Right lobe of liver (tissue), 6 donors: ENCODE measurements at regions not wholly inside any gene's neighbourhood (a gene's known extent, or its start where the extent isn't known, plus 50 kb on each side); places are given as distances from the start of the nearest gene placed in this dataset.
A peak's percentile ranks its signal among the peaks of the same experiment; 100 is the strongest.

Experiments
- ATAC-seq, 4 donors: fragments of 200-7000 bp; cut with Tn5 transposase; one replicate each; pipeline ENCODE4 v1.9.1; 2020; ENCODE audit warnings: mild to moderate bottlenecking in 4 of 4, moderate library complexity in 4 of 4
- DNase-seq, 3 donors: peaks; one replicate each; pipeline ENCODE4 v3.0.0-alpha.2; 2020
- H3K27ac ChIP-seq, 3 donors: fragments of 200-600 bp; one replicate each; pipeline ENCODE4 v1.8.0; 2022
- H3K27me3 ChIP-seq, 2 donors: fragments of 200-600 bp; one replicate each; pipeline ENCODE4 v1.8.0; 2022
- H3K36me3 ChIP-seq, 4 donors: fragments of 200-600 bp; sonication (generic) in 1 of 4; one replicate each; pipeline versions ENCODE4 v1.5.1 to v1.8.0; 2017 to 2022; ENCODE audit warnings: control low read depth in 1 of 4
- H3K4me1 ChIP-seq, 4 donors: fragments of 200-600 bp; sonication (generic) in 1 of 4; one replicate each; pipeline versions ENCODE4 v1.5.1 to v1.8.0; 2017 to 2022; ENCODE audit warnings: control low read depth in 1 of 4
- H3K4me3 ChIP-seq, 3 donors: fragments of 200-600 bp; one replicate each; pipeline ENCODE4 v1.8.0; 2022
- H3K9me3 ChIP-seq, 4 donors: fragments of 200-600 bp; sonication (generic) in 1 of 4; one replicate each; pipeline versions ENCODE4 v1.5.1 to v1.8.0; 2017 to 2022; ENCODE audit warnings: control low read depth in 1 of 4
- POLR2A ChIP-seq: fragments of 450-650 bp; IDR thresholded peaks from one replicate; pipeline ENCODE4 v1.6.1; 2017; ENCODE audit warnings: antibody characterized with exemption, mild to moderate bottlenecking
- WGBS: methylation state at CpG from one replicate; pipeline ENCODE4 v1.1.6; 2018; ENCODE audit warnings: low coverage, low lambda C conversion rate; ENCODE audit not compliant: insufficient coverage; ENCODE audit errors: missing lambda C conversion rate; 5-methylcytosine and 5-hydroxymethylcytosine counted together
- intact Hi-C, 2 donors: fragments of 100-400 bp; cut with DNase I; formaldehyde crosslinking; loops; one replicate each; pipeline versions ENCODE4 v1.11.2 to v1.14.1; 2022
- TF ChIP-seq, protein P1 (sequence below), 4 donors: fragments of 200-600 bp in 3 of 4; fragments of 450-650 bp in 1 of 4; IDR thresholded peaks; one replicate each; pipeline versions ENCODE4 v1.5.1 to v1.8.0; 2016 to 2022; ENCODE audit warnings: antibody characterized with exemption in 4 of 4, mild to moderate bottlenecking in 2 of 4
- donor health status: DM: no; HTN: yes; CAD: no.
- donor health status: DM: no; HTN: no; CAD: no.
- donor health status: DM: no; HTN: no; CAD: no.
- donor health status: DM: no; HTN: yes; CAD: no.
- donor health status: DM: no; HTN: yes; CAD: no.

DNA sequence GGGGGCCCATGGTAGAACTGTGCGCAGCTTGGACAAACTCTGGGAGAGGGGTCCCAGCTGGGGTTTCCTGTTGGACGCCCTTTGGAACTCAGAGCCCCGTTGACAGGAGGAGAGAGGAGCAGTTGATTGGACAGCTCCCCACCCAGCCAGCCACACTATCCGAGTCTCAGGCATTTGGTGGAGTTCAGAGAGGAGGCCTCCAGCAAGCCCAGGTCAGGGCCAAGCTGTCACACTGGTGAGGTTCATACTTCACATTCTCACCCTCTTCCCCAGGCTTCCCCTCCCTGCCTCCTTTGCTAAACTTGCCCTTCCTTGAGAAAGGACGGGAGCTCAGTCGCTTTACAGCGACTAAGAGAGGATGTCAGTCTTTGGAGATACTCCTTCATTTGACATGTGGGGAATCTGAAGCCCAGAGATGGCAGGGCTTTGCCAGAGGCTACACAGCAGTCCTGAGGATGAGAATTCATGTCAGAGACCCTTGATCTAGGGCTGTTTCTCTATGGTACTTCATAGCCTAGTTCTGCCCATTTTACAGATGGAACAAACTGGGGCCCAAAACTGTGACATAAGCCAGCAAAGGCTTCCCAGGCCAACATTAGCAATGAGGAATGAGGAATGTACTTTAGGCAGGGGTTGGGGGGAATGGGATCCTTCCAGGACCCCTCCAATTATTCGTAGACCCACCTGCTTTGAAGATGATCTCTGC, 142.2 kb downstream of the SMAD6 start:
- H3K36me3 ChIP-seq = no peaks in the 10 kb centered on the region
- DNase-seq (no peak), ATAC-seq (no peak)
- intact Hi-C loops = loop anchor here in 1 of 2 donors (10.0 kb wide), 1 partner anchor 59 kb away; no protein-coding TSS in a partner anchor
- no CpG with 5 or more reads among the region's 8 CpGs for WGBS
- TF ChIP-seq, protein P1, sequence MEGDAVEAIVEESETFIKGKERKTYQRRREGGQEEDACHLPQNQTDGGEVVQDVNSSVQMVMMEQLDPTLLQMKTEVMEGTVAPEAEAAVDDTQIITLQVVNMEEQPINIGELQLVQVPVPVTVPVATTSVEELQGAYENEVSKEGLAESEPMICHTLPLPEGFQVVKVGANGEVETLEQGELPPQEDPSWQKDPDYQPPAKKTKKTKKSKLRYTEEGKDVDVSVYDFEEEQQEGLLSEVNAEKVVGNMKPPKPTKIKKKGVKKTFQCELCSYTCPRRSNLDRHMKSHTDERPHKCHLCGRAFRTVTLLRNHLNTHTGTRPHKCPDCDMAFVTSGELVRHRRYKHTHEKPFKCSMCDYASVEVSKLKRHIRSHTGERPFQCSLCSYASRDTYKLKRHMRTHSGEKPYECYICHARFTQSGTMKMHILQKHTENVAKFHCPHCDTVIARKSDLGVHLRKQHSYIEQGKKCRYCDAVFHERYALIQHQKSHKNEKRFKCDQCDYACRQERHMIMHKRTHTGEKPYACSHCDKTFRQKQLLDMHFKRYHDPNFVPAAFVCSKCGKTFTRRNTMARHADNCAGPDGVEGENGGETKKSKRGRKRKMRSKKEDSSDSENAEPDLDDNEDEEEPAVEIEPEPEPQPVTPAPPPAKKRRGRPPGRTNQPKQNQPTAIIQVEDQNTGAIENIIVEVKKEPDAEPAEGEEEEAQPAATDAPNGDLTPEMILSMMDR (IDR thresholded peaks at IDR 0.05) = no peak
- no peak for TF ChIP-seq POLR2A
- no peak overlapping the region for H3K27ac ChIP-seq
- no peaks in the 10 kb centered on the region for H3K27me3 ChIP-seq
- no peaks in the 10 kb centered on the region for H3K9me3 ChIP-seq
- H3K4me3 ChIP-seq = no peak overlapping the region
- H3K4me1 ChIP-seq = peaks cover 0 to 10% (median 0%) of the 10 kb centered on the region in 4 donors

DNA sequence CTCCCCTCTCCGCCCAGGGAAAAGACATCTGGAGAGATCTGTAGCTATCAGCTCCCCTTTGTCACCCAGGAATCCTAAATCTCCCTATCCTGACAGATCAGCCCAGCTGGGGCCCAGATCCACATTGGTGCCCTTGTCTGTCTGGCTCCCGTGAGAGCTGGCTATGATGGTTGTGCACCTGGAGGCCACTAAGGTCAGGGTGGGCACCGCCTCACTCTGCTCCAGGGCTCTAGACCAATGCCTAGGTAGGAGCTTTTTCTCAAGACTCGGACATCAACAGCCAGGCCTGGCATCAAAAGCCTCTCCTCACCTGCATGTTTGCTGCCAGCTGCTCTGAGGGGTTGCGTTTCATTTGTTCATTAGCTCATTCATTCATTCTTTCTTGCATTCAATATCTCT, 142.7 kb downstream of the SMAD6 start:
- WGBS = 100% methylated on average over 1 of the region's 5 CpGs
- intact Hi-C loops = loop anchor here (5.0 to 10.0 kb wide), 3 partner anchors 60 to 242 kb away; no protein-coding TSS in a partner anchor
- Histone ChIP-seq H3K9me3 (no peaks in the 10 kb centered on the region), H3K36me3 (no peaks in the 10 kb centered on the region), H3K27ac (no peak overlapping the region), H3K4me1 (peaks cover 0 to 10% (median 0%) of the 10 kb centered on the region in 4 donors), H3K27me3 (no peaks in the 10 kb centered on the region), H3K4me3 (no peak overlapping the region)
- TF ChIP-seq, protein P1 (IDR thresholded peaks at IDR 0.05) = no peak
- no peak for TF ChIP-seq POLR2A
- peak in 1 of 3 donors; percentile 13 for DNase-seq
- ATAC-seq = no peak

- no peaks in the 10 kb centered on the region for H3K9me3 ChIP-seq
- peaks cover 0 to 10% (median 0%) of the 10 kb centered on the region in 4 donors for H3K4me1 ChIP-seq
- no peak overlapping the region for H3K27ac ChIP-seq
- TF ChIP-seq, protein P1 (IDR thresholded peaks at IDR 0.05) = no peak
- no peak for TF ChIP-seq POLR2A
- DNase-seq (peak in 1 of 3 donors; percentile 8), ATAC-seq (no peak)
- H3K36me3 ChIP-seq = no peaks in the 10 kb centered on the region
- H3K4me3 ChIP-seq = no peak overlapping the region
- 91% methylated on average over 4 of the region's 13 CpGs for WGBS
- intact Hi-C loops = loop anchor here (5.0 to 10.0 kb wide), 3 partner anchors 61 to 243 kb away; no protein-coding TSS in a partner anchor
- no peaks in the 10 kb centered on the region for H3K27me3 ChIP-seq
Measured at GRCh38 chr15:66845266-66845785, 143.3 kb downstream of the SMAD6 start.

GRCh38 chr15:66846031-66846430, 144.0 kb downstream of the SMAD6 start:
- TF ChIP-seq, protein P1 (IDR thresholded peaks at IDR 0.05) = no peak
- no peak for TF ChIP-seq POLR2A
- Histone ChIP-seq H3K9me3 (no peaks in the 10 kb centered on the region), H3K27me3 (no peaks in the 10 kb centered on the region), H3K27ac (no peak overlapping the region), H3K4me3 (no peak overlapping the region), H3K4me1 (peaks cover 0 to 12% (median 0%) of the 10 kb centered on the region in 4 donors), H3K36me3 (no peaks in the 10 kb centered on the region)
- intact Hi-C loops = loop anchor here (5.0 to 10.0 kb wide), 3 partner anchors 61 to 244 kb away; no protein-coding TSS in a partner anchor
- no peak for ATAC-seq
- 80% methylated on average over 3 of the region's 5 CpGs for WGBS
- no peak for DNase-seq
